ENCODE measurements at regions not wholly inside any gene's neighbourhood (a gene's known extent, or its start where the extent isn't known, plus 50 kb on each side); places are given as distances from the start of the nearest gene placed in this dataset.
"Not testable (repeated sequence)": the region's sequence is repeated elsewhere in the genome, so short reads cannot be mapped to it uniquely, and the experiment has no call there.

- not testable (repeated sequence) for H3K27ac ChIP-seq (ENCODE audit: low read depth in 1 of 2, low read length in 2 of 2); H3K9ac ChIP-seq (ENCODE audit: insufficient read depth, low read length, poor library complexity, severe bottlenecking); H3K4me3 ChIP-seq (replicated peaks in 1 of 3; ENCODE audit: low read depth in 2 of 3, low read length in 3 of 3); H3K4me1 Mint-ChIP-seq; H3K4me1 ChIP-seq (ENCODE audit: control insufficient read depth in 1 of 2, insufficient read depth in 2 of 2, low read length in 2 of 2); H3K79me2 ChIP-seq (ENCODE audit: insufficient read depth, low read length); DNase-seq; H4K20me1 ChIP-seq (ENCODE audit: insufficient read depth, low read length); H3K27me3 ChIP-seq (ENCODE audit: control insufficient read depth in 2 of 2, insufficient read depth in 2 of 2, low read length in 2 of 2); H3K4me3 Mint-ChIP-seq; H2AFZ ChIP-seq (ENCODE audit: insufficient read depth, low read depth, low read length, poor library complexity, severe bottlenecking); H3K36me3 ChIP-seq (replicated peaks in 1 of 2; ENCODE audit: control insufficient read depth in 1 of 2, insufficient read depth in 2 of 2, low read length in 2 of 2); H3K27me3 Mint-ChIP-seq (ENCODE audit: low read depth in 3 of 3); H3K36me3 Mint-ChIP-seq; H3K27ac Mint-ChIP-seq; H3K4me2 ChIP-seq (replicated peaks; ENCODE audit: extremely low read depth, low read length, poor library complexity, severe bottlenecking)
- no CpG with 5 or more reads among the region's 11 CpGs for WGBS (ENCODE audit: insufficient coverage)
- peaks cover 8 to 36% of the 10 kb centered on the region in 2 donors for H3K9me3 ChIP-seq (replicated peaks in 1 of 2; ENCODE audit: control insufficient read depth in 1 of 2, insufficient read depth in 1 of 2, low read length in 2 of 2)
- intact Hi-C loops (cut with micrococcal nuclease) = loop anchor here in 1 of 2 donors (5.0 kb wide), 1 partner anchor 54 kb away; no protein-coding TSS in a partner anchor
- peaks cover 25 to 39% (median 33%) of the 10 kb centered on the region in 7 donors for H3K9me3 Mint-ChIP-seq
Observed at GRCh38 chr5:179448282-179448681, 102.1 kb upstream of the RUFY1 start.

GRCh38 chr5:179442289-179442688 is 97.0 kb upstream of the ADAMTS2 start:
- peaks cover 4 to 15% (median 9%) of the 10 kb centered on the region in 7 donors for H3K9me3 Mint-ChIP-seq
- H3K9ac ChIP-seq (ENCODE audit: insufficient read depth, low read length, poor library complexity, severe bottlenecking); H3K36me3 Mint-ChIP-seq; H3K79me2 ChIP-seq (ENCODE audit: insufficient read depth, low read length); H3K27me3 Mint-ChIP-seq (ENCODE audit: low read depth in 3 of 3); intact Hi-C loops (cut with micrococcal nuclease); H3K27ac Mint-ChIP-seq; DNase-seq; H2AFZ ChIP-seq (ENCODE audit: insufficient read depth, low read depth, low read length, poor library complexity, severe bottlenecking); H3K4me3 ChIP-seq (replicated peaks in 1 of 3; ENCODE audit: low read depth in 2 of 3, low read length in 3 of 3); H3K4me3 Mint-ChIP-seq; H3K4me1 Mint-ChIP-seq; H3K4me2 ChIP-seq (replicated peaks; ENCODE audit: extremely low read depth, low read length, poor library complexity, severe bottlenecking); H3K36me3 ChIP-seq (replicated peaks in 1 of 2; ENCODE audit: control insufficient read depth in 1 of 2, insufficient read depth in 2 of 2, low read length in 2 of 2); H3K4me1 ChIP-seq (ENCODE audit: control insufficient read depth in 1 of 2, insufficient read depth in 2 of 2, low read length in 2 of 2); H3K27me3 ChIP-seq (ENCODE audit: control insufficient read depth in 2 of 2, insufficient read depth in 2 of 2, low read length in 2 of 2); H3K27ac ChIP-seq (ENCODE audit: low read depth in 1 of 2, low read length in 2 of 2); H4K20me1 ChIP-seq (ENCODE audit: insufficient read depth, low read length); H3K9me3 ChIP-seq (replicated peaks in 1 of 2; ENCODE audit: control insufficient read depth in 1 of 2, insufficient read depth in 1 of 2, low read length in 2 of 2): not testable (repeated sequence)
- WGBS (ENCODE audit: insufficient coverage) = 93% methylated on average over 3 of the region's 3 CpGs

GRCh38 chr5:179439181-179439985 is 94.1 kb upstream of the ADAMTS2 start:
- WGBS (ENCODE audit: insufficient coverage) = 93% methylated on average over 14 of the region's 22 CpGs
- Histone ChIP-seq H3K4me1 (ENCODE audit: control insufficient read depth in 1 of 2, insufficient read depth in 2 of 2, low read length in 2 of 2) (no peaks in the 10 kb centered on the region), H3K27me3 (ENCODE audit: control insufficient read depth in 2 of 2, insufficient read depth in 2 of 2, low read length in 2 of 2) (no peaks in the 10 kb centered on the region), H3K4me2 (replicated peaks; ENCODE audit: extremely low read depth, low read length, poor library complexity, severe bottlenecking) (no peak overlapping the region), H3K9ac (ENCODE audit: insufficient read depth, low read length, poor library complexity, severe bottlenecking) (no peak overlapping the region), H3K27ac (ENCODE audit: low read depth in 1 of 2, low read length in 2 of 2) (no peak overlapping the region), H2AFZ (ENCODE audit: insufficient read depth, low read depth, low read length, poor library complexity, severe bottlenecking) (no peak overlapping the region), H3K9me3 (replicated peaks in 1 of 2; ENCODE audit: control insufficient read depth in 1 of 2, insufficient read depth in 1 of 2, low read length in 2 of 2) (no peaks in the 10 kb centered on the region), H4K20me1 (ENCODE audit: insufficient read depth, low read length) (no peaks in the 10 kb centered on the region), H3K79me2 (ENCODE audit: insufficient read depth, low read length) (no peaks in the 10 kb centered on the region), H3K36me3 (replicated peaks in 1 of 2; ENCODE audit: control insufficient read depth in 1 of 2, insufficient read depth in 2 of 2, low read length in 2 of 2) (no peaks in the 10 kb centered on the region), H3K4me3 (replicated peaks in 1 of 3; ENCODE audit: low read depth in 2 of 3, low read length in 3 of 3) (no peak overlapping the region)
- Mint-ChIP-seq H3K4me3 (no peak overlapping the region), H3K9me3 (peaks cover 7 to 13% (median 9%) of the 10 kb centered on the region in 7 donors), H3K4me1 (no peaks in the 10 kb centered on the region), H3K36me3 (no peaks in the 10 kb centered on the region), H3K27me3 (ENCODE audit: low read depth in 3 of 3) (peaks cover 1 to 7% (median 2%) of the 10 kb centered on the region in 3 donors), H3K27ac (no peak overlapping the region)
- DNase-seq = peak in 1 of 3 donors; percentile 0
- TF ChIP-seq, protein P1, sequence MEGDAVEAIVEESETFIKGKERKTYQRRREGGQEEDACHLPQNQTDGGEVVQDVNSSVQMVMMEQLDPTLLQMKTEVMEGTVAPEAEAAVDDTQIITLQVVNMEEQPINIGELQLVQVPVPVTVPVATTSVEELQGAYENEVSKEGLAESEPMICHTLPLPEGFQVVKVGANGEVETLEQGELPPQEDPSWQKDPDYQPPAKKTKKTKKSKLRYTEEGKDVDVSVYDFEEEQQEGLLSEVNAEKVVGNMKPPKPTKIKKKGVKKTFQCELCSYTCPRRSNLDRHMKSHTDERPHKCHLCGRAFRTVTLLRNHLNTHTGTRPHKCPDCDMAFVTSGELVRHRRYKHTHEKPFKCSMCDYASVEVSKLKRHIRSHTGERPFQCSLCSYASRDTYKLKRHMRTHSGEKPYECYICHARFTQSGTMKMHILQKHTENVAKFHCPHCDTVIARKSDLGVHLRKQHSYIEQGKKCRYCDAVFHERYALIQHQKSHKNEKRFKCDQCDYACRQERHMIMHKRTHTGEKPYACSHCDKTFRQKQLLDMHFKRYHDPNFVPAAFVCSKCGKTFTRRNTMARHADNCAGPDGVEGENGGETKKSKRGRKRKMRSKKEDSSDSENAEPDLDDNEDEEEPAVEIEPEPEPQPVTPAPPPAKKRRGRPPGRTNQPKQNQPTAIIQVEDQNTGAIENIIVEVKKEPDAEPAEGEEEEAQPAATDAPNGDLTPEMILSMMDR (IDR thresholded peaks at IDR 0.05) = no peak
- intact Hi-C loops (cut with micrococcal nuclease) = no loop called here

All from CD14-positive monocyte (primary cell).